Upper lobe of left lung (tissue), 4 donors: ENCODE measurements at regions not wholly inside any gene's neighbourhood (a gene's known extent, or its start where the extent isn't known, plus 50 kb on each side); places are given as distances from the start of the nearest gene placed in this dataset.

Experiments used
- CTCF ChIP-seq, 6 experiments: fragments of 450-650 bp in 4 of 6; fragments of 200-600 bp in 2 of 6; sonication (generic) in 2 of 6; IDR thresholded peaks; one replicate each; pipeline ENCODE4 v1.5.1; 2016 to 2019; ENCODE audit warnings: antibody characterized with exemption in 6 of 6
- EP300 ChIP-seq, 4 donors: sonication (generic); formaldehyde crosslinking; IDR thresholded peaks; one replicate each; pipeline ENCODE4 v1.5.1; 2017; ENCODE audit warnings: antibody characterized with exemption in 4 of 4, control low read depth in 2 of 4
- POLR2A ChIP-seq, 4 donors: fragments of 450-650 bp; IDR thresholded peaks; one replicate each; pipeline ENCODE4 v1.5.1; 2016 to 2017; ENCODE audit warnings: antibody characterized with exemption in 4 of 4, mild to moderate bottlenecking in 2 of 4
- POLR2AphosphoS5 ChIP-seq, 2 donors: sonication (generic); formaldehyde crosslinking; IDR thresholded peaks; one replicate each; pipeline ENCODE4 v1.5.1; 2017; ENCODE audit warnings: antibody characterized with exemption in 2 of 2

GRCh38 chr13:111034811-111035210 is 80.3 kb upstream of the ARHGEF7 start:
- no peak for TF ChIP-seq CTCF (IDR thresholded peaks at IDR 0.05)
- no peak for TF ChIP-seq POLR2A (IDR thresholded peaks at IDR 0.05)
- TF ChIP-seq POLR2AphosphoS5 (IDR thresholded peaks at IDR 0.05) = no peak
- TF ChIP-seq EP300 (IDR thresholded peaks at IDR 0.05) = no peak
